ENCODE measurements at regions not wholly inside any gene's neighbourhood (a gene's known extent, or its start where the extent isn't known, plus 50 kb on each side); places are given as distances from the start of the nearest gene placed in this dataset.

- no peak for DNase-seq (ENCODE audit: low read depth)
Observed at GRCh38 chr16:62564291-62564690, 528.1 kb upstream of the CDH8 start.

- no peak for DNase-seq (ENCODE audit: low read depth)
Observed at GRCh38 chr16:62562121-62562520, 525.9 kb upstream of the CDH8 start.

DNA sequence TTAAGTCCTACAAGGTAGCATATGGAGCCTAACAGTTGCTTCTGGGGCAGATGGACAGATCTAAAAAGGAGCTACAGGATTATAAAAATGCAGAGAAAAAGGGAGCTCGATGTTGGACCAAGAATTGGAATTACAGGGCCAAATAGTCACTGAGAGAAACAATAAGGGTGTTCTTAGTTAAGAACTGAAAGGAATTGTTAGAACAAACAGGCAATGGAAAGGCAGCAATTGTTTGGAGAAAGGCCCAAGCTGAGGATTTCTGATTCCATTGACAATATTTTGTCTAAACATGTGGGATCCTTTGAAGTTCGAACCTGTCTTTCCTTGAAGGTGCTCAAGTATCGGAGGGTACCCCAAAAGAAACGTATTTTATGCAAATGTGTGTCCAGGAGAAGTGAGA, 513.6 kb upstream of the CDH8 start:
- DNase-seq (ENCODE audit: low read depth) = no peak

- DNase-seq (ENCODE audit: low read depth) = no peak
Observed at GRCh38 chr16:62548095-62548494, 511.9 kb upstream of the CDH8 start.

DNA sequence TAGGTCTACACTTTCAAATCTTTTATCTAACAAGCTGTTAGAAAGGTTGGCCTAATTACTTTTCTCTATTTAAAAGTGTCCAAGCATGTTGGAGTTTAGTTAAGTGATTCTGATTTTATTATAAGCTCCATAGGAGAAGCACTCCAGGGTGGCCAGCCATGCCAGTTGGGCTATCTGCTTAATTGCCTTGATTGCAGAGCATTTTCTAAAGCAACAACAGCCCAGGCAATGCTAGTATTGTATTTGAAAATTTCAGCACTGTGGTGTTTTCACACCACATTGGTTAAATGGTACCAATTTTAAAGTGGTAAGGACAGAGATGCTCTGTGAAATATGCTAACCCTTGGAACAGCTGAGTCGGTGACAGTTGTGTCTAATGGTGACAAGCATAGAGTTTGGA, 510.5 kb upstream of the CDH8 start:
- DNase-seq (ENCODE audit: low read depth) = no peak

DNA sequence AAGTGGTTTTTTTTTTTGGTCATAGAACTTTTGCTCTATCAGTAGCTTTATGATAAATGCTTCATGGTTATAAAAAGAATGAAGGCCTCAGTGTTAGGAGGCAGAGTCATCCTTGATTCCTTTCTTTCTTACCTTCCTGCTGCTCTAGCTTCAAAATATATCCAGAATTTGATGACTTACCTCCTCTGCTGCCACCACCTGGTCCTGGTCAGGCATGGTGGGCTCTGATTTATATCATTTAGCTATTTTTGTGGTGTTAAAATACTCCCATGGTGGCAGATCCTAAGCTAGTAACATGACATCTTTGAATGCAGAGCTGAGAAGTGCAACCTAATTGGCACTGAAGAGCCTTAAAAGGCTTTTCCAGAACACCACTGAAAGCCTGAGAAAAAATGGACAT, 508.8 kb upstream of the CDH8 start:
- DNase-seq (ENCODE audit: low read depth) = no peak

- DNase-seq (ENCODE audit: low read depth) = no peak
Observed at GRCh38 chr16:62543516-62543915, 507.3 kb upstream of the CDH8 start.

DNA sequence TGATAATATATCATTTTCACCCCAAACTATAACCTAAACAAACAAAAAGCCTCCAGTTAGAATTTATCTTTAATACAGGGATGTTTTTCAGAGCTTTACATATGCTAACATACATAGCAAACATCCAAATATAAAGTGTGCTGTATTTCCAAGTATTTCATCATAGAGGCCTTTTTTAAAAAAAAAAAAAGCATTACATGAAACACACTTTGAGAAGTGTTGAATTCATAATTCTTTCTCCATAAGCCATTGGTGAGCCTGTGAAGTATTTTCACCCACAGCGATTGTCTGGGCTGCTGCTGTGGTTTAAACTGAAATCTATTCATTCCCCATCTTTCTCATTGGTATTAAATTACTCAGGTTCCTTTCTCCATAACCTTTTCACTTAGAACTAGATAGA, 503.4 kb upstream of the CDH8 start:
- DNase-seq (ENCODE audit: low read depth) = no peak

GRCh38 chr16:62530426-62530825, 494.2 kb upstream of the CDH8 start:
- DNase-seq (ENCODE audit: low read depth) = no peak

DNA sequence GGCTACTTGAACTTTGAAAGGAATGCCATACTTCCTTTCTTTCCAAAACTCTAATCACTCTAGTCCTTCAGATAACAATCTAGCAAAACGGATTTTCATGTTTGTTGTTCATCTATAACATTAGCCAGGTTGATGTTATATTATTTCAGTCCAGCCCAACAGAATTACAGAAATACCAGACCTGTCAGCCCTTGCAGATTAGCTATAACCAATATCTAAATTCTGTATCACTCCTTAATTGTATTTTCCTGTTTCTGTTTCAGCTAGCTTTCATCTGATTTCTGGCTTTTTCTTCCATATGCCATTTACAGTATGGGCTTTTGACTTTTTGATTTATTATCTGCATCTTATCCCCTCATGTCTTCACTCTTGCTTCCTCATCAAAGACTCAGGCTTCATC, 479.8 kb upstream of the CDH8 start:
- no peak for DNase-seq (ENCODE audit: low read depth)

- DNase-seq (ENCODE audit: low read depth) = no peak
Observed at GRCh38 chr16:62503073-62503472, 466.8 kb upstream of the CDH8 start.

DNA sequence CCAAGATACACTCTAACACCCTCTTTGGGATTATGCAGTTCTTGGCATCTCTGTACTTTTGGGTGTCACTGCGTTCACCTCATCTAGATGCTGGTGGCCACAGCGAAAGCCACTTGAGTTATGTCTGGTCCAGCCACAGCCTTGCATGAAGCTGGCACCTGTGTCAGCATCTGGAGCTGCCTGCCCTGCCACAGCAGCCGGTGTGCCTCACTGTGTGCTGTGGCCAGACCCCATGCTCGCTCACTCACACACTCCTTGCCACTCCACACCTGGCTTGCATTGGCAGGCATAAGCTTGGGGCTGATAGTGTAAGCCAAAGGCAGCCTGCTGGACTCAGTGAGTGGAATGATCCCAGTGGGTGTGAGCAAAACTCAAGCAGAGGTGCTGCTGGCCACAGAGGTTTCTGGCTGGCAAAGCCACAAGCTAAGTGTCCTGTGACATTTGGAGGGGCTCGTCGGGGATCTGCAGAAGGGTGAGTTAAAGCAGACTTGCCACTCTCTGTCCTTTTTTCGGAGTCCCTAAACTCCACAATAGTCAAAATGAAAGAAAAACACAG, 442.7 kb upstream of the CDH8 start:
- no peak for DNase-seq (ENCODE audit: low read depth)

DNA sequence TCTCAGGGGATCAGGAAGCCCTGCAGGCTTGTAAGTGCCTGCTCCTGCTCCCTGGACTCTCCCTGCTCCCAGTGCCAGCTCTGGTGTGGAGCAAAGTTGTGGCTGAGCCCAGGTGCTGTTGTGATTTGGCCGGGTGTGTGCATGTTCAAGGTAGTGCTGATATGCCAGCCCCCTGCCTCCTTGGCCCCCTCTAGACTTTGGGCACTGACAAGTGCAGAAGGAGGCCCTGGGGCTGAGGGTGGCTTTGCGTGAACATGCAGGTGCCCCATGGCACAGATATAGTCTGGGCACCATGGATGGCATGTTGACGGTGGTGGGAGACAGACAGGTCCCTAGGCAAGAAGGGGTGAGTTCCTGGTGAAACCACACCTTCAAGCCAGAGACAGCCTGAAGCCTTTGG, 441.6 kb upstream of the CDH8 start:
- no peak for DNase-seq (ENCODE audit: low read depth)

GRCh38 chr16:62475573-62475972, 439.3 kb upstream of the CDH8 start:
- no peak for DNase-seq (ENCODE audit: low read depth)

DNA sequence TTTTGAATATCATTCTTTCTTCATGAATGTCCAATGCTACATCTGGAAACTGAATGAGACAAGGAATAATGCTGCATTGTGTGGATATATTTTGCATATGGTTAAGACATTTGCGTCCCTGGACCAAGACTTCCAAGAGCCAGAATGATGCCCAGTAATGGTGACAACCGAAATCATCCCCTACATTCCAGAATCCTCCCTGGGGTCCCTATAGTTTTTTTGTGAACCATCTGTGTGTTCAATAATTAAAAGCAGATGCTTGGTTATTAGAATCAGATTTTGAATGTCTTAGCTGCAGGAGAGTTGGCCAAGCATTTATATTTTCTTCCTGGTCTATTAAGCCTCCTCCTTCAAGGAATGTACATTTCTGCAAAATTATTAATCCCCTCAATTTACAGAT, 426.7 kb upstream of the CDH8 start:
- DNase-seq (ENCODE audit: low read depth) = no peak

- no peak for DNase-seq (ENCODE audit: low read depth)
Observed at GRCh38 chr16:62450291-62450690, 414.1 kb upstream of the CDH8 start.

- DNase-seq (ENCODE audit: low read depth) = no peak
Observed at GRCh38 chr16:62445909-62446308, 409.7 kb upstream of the CDH8 start.

GRCh38 chr16:62424206-62424605, 388.0 kb upstream of the CDH8 start:
- no peak for DNase-seq (ENCODE audit: low read depth)

DNA sequence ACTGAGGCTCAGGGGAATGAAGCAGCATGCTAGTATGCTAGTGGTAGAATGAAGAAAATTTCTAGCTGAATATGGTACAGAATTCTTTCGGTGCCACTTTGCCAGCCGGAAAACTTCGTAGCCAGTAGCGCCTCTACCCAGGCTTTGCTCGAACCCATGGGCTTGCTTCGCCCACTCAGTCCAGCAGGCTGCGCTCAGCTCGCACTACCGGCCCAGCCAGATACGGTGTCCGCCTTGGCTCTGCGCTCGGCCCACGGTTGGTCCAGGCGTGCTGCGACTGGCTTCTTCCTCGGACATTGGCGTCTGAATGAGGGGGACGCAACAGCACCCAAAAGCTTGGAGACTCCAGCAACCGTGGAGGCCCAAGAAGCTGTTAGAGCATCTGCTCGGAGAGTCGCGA, 372.5 kb upstream of the CDH8 start:
- DNase-seq (ENCODE audit: low read depth) = no peak

DNA sequence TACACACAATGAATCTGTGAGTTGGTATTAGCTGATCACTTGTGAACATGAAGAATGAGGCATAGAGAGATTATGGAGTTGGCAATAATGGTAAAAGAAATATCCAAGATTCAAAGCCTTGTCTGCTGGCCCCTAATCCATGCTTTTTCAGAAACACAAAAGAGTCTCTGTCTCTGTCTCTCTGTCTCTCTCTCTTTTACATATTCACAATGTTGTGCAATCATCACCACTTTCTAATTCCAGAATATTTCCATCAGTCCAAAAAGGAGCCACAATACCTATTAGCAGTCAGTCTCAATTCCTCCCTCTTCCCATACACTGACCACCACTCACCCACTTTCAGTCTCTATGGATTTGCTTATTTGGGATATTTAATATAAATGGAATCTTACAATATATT, 370.1 kb upstream of the CDH8 start:
- DNase-seq (ENCODE audit: low read depth) = no peak

DNA sequence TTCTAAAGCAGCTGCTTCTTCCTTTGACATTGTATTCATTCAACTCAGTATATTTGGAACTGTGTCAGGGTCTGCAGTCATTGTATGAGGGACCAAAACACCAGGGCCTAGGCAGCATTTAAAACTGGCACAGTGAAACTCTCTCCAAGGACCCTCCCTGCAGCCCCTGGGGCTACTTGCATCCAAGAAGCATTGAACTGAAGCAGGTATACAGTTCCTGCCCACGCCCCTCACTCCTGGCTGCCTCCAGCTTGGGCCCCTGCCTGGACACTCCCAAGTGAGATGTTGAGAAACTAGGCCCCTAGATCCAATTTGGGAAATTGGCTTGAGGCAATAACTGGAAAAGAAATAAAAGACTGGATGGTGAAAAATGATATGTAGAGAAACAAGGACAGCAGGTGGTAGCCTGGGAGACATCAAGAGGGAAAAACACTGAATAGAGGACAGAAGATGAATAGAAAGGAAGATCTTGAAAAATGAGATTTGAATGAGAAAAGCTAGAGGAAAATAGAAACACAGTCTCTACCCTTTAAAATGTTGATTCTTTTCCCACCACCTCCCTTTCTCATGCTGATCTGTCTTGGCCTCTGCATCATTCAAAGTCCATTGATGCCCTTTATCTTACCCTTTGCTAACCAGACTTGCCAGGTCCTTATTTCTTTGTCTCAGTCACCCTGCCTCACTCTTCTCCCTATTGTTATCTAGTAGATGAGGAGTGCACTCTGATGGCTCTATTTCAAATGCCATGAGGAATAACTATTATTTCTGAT, 368.8 kb upstream of the CDH8 start:
- no peak for DNase-seq (ENCODE audit: low read depth)

- no peak for DNase-seq (ENCODE audit: low read depth)
Observed at GRCh38 chr16:62392698-62393097, 356.5 kb upstream of the CDH8 start.

DNA sequence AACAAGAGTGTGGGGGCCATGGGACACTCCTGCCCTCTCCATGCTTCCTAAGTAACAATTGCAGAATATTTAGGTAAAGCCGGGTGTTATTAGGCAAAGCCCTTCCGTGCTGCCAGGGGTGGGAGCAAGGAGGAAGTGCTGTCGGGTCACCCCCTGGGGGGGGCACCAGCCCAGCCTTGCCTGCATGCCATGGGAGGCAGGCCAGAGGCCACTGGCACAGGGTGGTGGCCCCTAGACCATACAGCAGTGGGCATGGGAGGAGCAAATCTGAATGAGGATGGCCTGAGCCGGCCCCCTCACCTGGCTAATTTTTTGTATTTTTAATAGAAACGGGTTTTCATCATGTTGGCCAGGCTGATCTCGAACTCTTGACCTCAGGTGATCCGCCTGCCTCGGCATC, 355.7 kb upstream of the CDH8 start:
- DNase-seq (ENCODE audit: low read depth) = no peak

GRCh38 chr16:62391134-62391533, 354.9 kb upstream of the CDH8 start:
- DNase-seq (ENCODE audit: low read depth) = no peak

Measured in amniotic epithelial cell (primary cell).